CD4-positive, alpha-beta T cell treated with Interferon alpha-2 for 1 hour (primary cell): ENCODE measurements at regions not wholly inside any gene's neighbourhood (a gene's known extent, or its start where the extent isn't known, plus 50 kb on each side); places are given as distances from the start of the nearest gene placed in this dataset.
"Not testable (repeated sequence)": the region's sequence is repeated elsewhere in the genome, so short reads cannot be mapped to it uniquely, and the experiment has no call there.

Experiments
- DNase-seq, 2 donors: peaks; one replicate each; pipeline ENCODE4 v3.0.0-alpha.2; 2020 to 2022

DNA sequence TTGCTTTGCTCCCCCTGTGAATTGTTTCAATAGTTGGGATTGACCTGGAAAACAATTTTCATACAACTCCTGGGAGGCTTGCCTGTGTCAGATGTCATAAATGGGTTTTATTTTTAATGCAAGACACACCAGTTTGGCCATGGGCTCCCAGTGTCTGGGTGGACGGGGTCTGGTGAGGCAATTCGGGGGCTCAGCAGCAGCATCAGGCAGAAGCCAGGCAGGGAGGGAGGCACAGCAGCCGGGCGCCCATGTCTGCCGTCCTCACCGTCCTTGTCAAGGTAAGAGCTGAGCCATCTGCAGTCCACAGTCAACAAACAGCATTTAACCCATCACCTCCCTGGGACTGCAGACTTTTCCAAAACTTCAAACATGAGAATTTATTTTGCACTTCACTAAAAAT is 150.6 kb downstream of the NPIPB11 start:
- not testable (repeated sequence) for DNase-seq

DNA sequence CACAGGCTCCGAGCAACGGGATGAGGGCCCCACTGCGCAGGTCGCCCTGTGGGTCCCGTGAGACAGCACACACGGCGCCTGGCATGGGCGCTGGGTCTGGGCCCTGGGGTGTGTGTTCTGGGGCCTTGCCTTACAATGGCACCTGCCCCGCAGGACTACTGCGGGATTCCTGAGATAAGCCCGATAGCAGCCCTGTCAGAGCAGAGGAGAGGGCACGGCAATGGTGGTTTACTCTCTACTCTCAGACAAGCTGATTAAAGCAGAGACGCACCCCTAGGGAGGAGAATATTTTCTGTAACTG is 151.1 kb downstream of the NPIPB11 start:
- not testable (repeated sequence) for DNase-seq

DNA sequence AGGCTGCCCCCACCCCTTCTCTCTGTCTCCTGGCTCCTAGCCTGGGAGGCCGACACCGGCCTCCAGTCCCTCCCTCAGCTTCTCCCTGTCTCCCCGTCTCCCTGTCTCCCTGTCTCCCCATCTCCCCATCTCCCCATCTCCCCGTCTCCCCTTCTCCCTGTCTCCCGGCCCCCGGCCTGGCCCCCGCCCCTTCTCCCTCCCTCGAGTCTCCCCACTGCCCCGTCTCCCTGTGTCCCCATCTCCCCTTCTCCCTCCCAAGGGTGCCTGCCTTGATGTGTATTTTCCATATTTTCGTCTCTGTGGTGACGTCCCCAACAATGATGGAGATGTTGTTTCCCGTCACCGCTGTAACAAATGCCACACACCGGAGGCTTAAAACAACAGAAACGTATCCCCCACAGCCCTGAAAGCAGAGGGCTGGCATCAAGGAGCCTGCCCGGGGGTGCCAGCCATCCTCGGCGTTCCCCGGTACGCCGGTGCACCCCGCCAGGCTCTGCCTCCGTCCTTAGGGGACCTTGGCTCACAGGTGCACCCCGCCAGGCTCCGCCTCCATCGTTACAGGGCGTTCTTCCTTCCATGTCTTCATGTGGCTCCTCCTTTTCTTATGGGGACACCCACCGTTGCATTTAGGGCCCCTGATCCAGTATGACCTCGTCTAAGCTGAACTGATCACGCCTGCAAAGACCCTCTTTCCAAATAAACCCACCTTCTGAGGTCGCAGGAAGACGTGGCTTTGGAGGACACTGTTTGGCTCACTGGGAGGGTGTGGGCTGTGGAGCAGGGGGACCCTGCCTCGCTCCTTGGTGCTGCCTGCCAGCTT is 151.6 kb downstream of the NPIPB11 start:
- DNase-seq: no peak

DNA sequence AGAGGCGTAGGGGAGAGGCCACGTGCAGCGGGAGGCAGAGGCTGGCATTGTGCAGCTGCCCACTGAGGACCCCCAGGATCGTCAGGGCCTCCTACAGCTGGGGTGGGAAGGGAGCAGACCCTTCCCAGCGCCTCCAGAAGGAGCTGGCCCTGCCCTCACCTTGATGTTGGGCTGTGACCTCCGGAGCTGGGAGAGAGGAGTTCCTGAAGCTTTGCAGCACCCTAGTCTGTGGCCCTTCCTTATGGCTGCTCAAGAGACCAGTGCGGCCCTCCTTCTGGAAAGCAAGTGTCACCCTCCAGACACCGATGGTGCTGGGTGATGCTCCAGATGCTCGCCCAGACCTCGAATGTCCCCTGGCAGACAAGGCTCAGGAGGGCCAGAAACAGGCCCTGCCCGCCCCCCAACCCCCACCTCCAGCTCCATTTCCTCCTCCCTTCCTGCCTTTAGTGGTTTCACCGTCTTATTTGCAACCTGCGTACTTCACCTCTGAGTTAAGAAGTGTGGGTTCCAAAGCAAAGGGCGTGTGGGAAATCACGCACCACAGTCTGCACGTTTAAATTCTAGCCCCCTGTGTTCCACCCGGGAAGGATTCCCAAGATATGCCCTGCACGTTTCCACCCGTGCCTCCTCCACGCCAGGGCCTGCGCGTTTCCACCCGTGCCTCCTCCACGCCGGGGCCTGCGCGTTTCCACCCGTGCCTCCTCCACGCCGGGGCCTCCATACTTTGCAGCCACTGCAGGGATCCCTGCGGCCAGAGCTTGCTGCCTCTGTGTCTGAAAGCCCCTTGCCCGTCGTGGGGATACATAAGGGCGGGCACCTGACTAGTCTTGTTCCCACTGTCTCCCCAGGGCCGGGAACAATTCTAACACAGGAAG is 152.6 kb downstream of the NPIPB11 start:
- DNase-seq: not testable (repeated sequence)

DNA sequence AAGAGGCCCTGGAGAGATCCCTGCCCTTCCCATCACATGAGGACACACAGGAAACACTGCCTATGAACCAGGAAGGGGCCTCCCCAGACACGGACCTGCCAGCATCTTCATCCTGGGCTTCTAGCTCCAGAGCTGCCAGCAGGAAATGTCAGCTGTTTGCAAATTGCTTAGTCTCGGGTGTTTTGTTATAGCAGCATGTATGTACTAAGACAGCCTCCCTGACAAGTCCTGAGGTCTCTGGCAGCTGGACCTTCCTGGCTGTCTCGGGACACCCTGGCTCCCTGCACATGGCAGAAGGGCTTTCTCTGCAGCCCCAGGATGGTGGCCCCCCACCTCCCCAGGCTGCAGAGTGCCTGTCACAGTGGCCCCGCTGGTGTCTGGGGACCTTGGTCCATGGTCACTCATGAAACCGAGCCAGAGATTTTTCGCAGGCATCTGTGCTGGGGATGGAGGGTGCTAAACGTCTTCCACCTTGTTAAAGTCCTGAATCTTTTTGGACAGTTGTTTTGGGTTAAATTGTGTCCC is 153.4 kb downstream of the NPIPB11 start:
- DNase-seq: not testable (repeated sequence)

DNA sequence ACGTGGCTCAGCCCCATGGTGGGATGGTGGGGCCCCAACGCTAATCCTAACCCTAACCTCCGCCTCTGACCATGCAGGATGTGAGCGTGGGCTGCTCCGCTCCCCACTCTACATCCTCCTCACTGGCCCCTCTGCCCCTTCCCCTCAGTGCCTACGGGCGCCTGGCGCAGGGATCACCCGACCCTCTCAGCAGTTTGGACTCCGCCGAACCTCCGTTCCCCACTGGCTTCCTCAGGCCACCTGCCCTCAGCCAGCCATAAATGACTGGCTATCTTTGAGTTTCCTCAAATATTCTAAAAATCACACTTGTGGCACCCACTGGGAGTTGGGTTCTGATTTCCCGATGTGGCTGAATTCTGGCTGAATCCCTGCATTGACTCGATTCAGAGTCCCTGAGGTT is 154.2 kb downstream of the NPIPB11 start:
- not testable (repeated sequence) for DNase-seq

DNA sequence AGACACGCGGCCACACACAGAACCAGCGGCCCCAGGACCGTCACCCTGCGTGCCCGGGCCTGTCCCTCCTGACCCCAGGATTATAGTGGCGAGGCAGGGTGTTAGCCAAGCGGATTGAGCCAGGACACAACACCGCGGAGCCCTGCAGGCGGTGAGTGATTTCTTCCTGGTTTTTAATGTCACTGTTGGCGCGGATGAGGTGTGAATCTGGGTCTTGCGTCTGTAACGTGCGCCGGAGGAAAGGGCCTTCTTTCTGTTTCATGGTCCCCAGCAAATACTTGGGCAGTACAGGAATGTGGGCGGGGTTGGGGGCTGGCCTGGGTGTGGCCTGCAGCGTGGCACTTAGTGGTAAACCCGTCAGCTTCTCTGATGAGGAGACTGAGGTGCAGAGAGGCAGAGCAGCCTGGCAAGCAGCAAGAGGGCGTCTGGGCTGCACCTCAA is 154.9 kb downstream of the NPIPB11 start:
- not testable (repeated sequence) for DNase-seq

DNA sequence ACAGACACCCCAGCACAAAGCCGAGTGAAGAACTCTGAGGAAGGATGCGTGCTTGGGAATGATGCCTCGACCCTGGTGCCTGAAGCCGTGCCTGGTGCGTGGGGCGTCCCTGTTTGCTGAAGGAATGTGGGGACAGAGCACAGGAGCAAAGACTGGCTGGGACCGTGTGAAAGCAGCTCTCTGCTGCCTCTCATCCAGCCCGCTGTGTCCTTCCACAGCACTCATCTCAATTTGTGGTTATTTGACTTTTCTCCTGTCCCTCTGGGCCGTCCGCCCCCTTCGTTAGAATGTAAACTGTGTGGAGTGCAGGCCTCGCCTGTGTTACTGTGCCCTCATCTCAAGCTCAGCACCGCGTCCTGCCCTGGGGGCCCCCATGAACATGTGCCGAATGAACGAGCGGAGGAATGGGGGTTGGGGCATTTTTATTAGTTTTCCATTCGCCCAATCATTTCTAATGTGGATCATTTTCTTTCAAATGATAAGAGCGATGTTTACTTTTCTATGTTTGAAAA is 155.5 kb downstream of the NPIPB11 start:
- not testable (repeated sequence) for DNase-seq

DNA sequence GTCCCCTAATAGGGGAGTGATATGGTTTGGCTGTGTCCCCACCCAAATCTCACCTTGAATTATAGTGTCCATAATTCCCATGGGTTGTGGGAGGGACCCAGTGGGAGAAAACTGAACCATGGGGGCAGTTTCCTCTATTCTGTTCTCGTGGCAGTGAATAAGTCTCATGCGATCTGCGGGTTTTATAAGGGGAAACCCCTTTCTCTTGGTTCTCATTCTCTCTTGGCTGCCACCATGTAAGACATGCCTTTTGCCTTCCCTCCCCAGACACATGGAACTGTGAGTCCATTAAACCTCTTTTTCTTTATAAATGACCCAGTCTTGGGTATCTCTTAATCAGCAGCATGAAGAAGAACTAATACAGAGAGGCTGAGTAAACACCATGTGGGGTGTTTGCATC is 156.0 kb downstream of the NPIPB11 start:
- not testable (repeated sequence) for DNase-seq

DNA sequence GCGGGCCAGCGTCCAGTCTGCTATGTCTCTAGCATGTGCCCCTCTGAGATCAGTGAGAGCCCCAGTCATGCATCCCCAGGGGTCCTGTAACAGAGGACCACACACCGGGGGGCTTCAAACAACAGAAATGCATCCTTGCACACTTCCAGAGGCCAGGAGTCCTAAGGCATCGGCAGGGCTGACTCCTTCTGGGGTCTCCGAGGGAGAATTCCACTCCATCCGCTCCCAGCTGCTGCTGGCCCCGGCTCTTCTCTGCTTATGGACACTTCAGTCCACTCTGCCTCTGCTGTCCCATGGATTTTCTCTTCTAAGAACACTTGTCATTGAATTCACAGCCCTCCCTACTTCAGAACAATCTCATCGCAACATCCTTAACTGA is 157.6 kb downstream of the NPIPB11 start:
- DNase-seq: not testable (repeated sequence)

DNA sequence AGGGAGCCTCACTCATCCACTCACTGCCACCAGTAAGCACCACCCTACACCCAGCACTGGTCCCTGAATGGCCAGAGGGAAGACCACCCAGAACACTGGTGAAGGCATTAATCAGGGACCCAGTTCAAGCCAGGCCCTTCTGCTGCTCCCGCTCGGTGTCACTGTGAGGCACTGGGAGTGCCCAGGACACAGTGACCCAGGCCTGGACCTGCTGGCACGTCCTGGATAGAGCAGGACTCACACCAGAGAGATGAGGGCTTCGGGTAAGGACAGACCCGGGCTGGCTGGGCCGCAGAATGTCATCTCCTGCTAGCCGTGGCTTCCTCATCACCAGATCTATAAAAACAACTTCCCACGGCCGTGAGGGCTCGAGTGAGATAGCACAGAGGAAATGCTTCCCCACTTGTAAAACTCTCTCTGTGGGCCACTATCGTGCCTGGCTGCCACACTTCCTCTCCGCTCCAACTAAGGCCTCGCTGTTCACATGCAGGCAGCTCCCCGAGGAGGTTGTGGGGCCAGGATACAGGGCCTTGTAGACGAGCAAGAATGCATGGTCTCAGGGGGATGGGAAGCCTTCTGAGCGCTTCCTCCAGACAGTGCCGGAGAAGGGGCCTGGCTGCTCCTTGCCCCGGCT is 158.1 kb downstream of the NPIPB11 start:
- DNase-seq: peak; percentile 18 to 21

DNA sequence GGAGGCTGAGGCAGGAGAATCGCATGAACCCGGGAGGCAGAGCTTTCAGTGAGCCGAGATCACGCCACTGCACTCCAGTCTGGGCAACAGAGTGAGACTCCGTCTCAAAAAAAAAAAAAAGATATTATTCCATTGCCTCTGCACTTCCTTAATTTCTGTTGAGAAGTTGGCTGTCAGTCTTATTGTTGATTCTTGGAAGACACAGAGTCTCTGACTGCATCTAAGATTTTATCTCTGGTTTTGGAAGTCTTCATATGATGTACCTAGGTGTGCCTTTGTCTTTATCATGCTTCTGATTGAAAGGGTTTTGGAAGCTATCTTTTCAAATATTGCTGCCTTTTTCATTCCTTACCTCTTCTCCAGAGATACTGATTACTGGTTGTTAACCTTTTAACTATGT is 160.4 kb downstream of the NPIPB11 start:
- not testable (repeated sequence) for DNase-seq

DNA sequence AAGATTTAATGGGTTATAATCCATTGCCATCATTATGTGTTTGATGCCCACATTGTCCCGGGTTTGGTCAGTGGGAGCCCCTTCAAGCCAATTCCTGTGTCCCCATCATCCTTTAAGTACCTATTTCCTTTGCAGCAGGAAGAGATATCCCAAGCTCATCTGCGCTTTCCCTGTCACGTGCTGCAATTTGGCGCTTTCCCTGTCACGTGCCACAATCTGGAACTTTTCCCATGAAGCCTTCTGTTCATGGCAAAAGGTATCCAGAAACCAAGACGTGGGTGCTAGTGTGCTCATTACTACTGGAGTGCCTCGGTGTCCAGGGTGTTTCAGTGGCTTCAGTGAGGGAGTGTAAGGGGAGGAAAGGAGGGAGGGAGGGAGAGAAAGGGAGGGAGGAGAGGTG is 168.5 kb downstream of the NPIPB11 start:
- DNase-seq: no peak

DNA sequence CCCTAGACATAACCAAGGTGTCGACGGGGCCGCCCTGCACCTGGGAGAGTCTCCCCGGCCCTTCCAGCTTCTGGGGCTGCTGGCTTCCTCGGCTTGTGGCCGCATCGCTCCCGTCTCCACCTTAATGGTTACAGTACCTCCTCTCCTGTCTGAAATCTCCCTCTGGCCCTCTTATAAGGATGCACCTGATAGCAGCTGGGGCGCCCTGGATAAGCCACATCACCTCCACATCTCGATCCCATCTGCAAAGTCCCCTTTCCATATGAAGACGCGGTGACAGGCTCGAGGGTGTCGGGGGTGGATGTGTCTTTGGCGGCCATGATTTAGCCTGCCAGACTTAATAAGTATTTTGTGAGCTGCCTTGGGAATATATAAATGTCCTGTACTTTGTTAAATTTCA is 169.0 kb downstream of the NPIPB11 start:
- not testable (repeated sequence) for DNase-seq

DNA sequence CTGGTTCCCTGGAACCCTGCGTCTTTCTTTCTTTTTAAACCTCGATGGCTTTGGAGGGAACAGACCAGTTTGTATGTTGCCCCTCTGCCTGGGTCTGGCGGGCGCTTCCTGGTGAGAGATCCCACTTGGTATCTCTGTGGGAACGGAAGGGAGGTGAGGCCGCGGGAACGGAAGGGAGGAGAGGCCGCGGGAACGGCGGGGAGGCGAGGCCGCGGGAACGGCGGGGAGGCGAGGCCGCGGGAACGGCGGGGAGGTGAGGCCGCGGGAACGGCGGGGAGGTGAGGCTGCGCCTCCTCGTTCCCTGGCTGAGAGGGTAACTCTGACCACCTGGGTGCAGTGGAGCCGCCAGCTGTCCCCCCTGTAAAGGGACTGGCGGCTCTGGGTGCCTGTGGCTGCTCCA is 169.5 kb downstream of the NPIPB11 start:
- DNase-seq: not testable (repeated sequence)

DNA sequence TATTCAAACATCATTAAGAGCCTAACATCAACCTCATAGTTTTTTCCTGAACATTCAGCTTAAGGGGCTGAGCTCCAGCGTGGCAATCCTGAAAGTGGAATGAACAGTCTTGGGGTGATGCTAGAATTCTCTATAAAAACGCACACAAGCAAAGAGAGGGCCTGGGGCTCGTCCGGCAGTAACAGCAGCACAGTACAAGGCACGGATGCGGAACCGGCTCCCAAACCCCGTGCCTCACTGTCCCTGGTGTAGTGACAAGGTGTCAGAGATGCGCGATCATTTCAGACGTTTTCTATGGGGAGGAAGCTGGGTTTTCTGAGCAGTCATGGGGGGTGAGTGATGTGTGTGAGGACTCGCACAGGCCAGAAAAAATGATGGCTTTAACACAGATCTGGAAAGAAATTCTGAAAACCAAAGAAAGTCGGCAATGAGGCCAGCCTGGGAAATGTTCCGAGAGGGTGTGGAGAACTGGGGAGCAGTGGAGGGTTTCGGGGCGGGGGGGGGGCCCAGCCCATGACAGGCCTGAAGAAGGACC is 170.6 kb downstream of the NPIPB11 start:
- DNase-seq: not testable (repeated sequence)

DNA sequence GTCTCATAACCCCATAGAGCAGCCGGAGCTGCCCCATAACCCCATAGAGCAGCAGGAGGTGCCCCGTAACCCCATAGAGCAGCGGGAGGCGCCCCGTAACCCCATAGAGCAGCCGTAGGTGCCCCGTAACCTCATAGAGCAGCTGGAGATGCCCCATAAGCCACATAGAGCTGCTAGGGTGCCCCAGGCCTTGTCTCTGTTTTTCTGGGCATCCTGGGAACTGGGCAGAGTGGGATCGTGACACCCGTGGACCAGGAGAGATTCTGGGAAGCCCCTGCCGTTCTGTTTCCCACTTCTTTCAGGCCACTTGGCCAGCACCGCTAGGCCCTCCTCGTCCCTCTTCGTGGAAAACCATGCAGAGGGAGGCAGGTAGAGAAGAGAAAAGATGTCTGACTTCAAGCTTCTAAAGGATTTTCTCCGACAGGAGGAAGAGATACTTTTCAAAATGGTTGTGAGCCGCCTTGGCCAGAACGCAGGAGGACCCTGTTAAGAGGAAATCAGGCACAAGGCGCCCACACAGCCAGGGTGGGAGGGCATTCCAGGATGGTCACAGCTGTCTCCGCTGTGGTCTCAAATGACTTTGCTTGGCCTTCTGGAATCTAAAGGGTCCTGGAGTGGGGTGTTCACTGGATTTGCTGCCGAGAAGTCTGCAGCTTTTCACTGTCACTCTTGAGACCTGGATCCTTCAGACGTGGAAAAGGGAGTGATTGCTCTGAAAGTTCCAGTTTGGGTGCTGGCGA is 171.8 kb downstream of the NPIPB11 start:
- not testable (repeated sequence) for DNase-seq

DNA sequence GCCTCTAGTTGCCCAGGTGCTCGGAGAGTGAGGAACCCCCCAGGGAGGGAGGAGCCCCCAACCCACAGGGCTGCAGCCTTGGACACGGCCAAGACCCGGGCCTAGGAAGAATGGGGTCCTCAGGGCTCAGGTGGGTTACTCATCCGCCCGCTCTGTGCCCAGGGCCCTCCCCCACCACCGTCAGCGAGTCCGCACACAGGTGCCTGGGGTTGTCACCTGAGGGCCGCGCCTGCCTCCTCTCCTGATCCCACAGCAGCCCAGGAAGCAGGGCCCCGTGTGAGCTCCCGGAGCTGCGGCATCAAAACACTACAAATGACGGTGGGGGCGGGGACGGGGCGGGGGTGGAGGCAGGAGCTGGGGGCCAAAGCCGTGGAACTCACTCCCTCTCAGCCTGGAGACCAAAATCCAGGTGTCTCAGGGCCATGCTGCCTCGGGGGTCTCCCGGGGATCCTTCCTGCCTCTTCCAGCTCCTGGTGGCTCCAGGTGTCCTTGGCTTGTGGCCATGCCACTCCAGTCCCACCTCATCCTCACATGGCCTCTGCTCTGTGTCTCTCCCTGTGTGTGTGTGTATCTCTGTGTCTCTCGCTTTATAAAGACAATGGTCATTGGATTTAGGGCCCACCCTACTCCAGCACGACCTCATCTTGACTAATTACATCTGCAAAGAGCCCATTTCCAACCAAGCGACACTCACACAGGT is 172.7 kb downstream of the NPIPB11 start:
- DNase-seq: not testable (repeated sequence)

DNA sequence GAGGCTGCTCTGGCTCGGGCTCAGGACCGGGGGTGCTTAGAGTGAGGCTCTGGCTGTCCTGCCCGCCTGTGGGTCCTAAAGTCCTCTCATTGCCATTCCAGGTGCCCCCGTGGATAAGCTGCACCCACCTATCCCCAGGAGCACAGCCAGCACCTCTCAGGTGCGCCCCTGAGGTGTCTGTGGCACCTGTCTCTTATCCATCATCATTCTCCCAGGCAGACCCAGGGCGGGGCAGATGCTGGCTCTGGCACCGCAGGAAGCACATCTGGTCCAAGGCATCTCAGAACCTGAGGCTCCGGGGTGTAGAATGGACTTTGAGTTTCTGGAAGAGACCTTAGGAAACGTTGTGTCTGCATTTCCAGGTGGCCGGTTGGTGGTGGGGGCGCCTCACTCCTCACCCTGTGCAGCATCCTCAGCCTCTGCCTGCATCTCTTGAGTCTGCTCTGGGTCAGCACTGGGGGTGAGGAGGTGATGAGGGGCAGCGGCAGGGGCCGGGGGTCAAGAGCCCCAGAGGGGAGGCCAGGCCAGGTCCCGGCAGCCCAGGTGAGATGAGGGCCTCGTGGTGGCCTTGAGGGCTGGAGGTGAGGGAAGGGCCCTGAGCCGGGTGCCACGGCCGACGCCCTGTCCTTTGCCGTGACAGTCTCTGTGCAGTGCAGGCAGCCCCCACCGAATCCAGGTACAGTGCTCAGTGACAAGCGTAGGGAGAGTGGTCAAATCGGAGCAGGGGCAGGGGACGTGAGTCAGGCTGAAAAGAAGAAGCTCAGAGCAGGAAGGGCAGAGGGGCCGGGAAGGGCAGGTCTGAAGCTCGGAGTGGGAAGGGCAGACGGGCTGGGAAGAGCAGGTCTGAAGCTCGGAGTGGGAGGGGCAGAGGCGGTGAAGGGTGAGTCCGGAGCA is 173.5 kb downstream of the NPIPB11 start:
- DNase-seq: no peak

DNA sequence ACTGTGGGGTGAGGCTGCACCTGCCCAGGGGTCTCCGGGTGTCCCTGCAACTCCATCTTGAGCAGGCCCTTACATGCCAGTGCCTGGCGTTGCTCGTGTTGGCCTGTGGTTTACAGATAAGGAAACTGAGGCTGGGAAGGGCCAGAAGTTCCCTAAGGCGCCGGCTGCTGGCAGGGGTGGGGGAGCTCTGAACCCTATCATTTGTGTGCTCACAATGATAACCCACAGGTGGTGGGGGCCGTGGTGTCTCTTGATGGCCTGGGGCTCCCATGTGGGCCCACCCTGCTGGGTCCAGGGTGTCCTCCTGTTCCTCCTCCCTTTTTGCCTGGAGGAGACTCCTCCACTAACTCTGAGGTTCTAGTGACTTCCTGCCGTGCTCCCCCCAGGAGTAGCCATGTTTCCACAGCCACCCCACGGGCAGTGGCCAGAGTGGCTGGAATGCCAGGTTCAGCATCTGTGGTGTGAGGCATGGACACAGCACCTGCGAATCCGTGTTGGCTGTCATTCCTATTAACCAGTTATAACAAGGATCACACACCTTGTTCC is 174.3 kb downstream of the NPIPB11 start:
- DNase-seq: not testable (repeated sequence)
